Erythroblast (primary cell): ENCODE measurements at regions not wholly inside any gene's neighbourhood (a gene's known extent, or its start where the extent isn't known, plus 50 kb on each side); places are given as distances from the start of the nearest gene placed in this dataset.

Experiments
- GATA1 ChIP-seq: IDR thresholded peaks from 2 replicates; pipeline ENCODE4 v1.6.1; 2011; ENCODE audit warnings: low read depth, mild to moderate bottlenecking, control low read depth, low read length, moderate library complexity
- POLR2A ChIP-seq: IDR thresholded peaks from 2 replicates; pipeline ENCODE4 v1.6.1; 2011; ENCODE audit warnings: mild to moderate bottlenecking, low read length

DNA sequence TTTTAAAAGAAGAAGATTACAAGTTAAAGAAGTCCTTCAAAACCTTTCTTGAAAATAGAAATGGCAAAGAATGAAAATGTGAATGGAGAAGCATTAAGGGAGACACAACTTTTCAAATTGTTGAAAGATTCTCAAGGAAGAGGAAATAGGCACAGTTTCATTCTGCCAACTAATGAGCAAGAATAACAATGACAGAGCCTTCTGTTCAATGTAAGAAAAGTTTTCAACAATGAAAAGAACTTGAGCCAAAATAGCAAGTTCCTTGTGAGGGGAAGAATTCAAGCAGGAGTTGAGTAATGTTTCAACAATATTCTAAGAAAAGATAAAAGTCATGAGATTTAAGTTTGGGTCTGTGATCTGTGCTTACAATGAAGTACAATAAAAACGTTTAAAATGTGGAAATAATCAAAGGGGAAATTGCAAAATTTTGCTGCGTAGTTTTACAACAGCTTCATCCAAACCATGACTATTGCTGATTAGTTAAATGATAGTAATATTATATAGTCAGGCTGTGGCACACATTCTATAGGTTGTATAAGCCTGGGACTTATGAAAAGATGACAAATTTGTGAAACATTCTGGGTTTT is 122.6 kb downstream of the METTL4 start:
- TF ChIP-seq POLR2A: no peak
- TF ChIP-seq GATA1: no peak
